NCI-H69 (cell line): ENCODE measurements at regions not wholly inside any gene's neighbourhood (a gene's known extent, or its start where the extent isn't known, plus 50 kb on each side); places are given as distances from the start of the nearest gene placed in this dataset.

Experiments used
- DNase-seq: peaks from one replicate; lab custom pipeline; 2025; lab: John Stamatoyannopoulos, UW

DNA sequence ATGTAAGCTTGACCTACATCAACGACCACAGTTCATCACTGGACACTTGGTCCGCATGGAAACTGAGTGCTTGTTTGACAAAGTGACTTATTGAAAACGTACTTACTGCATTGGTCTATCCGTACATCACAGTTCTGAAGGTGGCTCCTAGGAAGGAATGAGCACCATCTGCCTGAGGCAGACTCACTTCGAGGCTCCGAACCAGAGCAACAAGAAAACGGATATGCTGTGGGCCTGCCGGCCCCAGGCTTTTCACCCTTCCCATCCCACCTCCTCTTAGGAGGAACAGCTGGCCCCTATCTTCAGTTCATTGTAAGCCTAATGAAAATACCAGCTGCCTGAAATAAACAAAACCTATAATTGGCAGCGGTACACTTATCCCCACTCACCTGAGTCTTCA, 67.2 kb upstream of the TSLP start:
- DNase-seq, result peak; percentile 83

DNA sequence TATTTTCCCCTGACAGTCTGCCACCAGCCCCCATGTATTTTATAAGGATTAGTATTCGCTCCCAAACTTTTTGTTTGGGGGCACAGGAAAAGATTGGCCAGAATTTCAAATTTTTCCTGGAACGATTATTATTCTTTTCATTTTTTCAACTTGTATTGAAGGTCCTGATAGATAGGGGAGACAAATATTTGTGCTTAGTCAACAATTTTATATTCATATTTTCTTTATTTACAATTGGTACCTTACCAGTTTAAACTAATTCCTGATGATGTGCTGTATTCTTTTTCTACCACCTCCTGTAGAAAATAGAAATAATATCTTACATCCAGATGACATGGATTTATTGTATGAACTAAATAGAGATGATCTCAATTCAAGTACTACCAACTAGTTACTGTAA, 60.7 kb upstream of the TSLP start:
- no peak for DNase-seq

DNA sequence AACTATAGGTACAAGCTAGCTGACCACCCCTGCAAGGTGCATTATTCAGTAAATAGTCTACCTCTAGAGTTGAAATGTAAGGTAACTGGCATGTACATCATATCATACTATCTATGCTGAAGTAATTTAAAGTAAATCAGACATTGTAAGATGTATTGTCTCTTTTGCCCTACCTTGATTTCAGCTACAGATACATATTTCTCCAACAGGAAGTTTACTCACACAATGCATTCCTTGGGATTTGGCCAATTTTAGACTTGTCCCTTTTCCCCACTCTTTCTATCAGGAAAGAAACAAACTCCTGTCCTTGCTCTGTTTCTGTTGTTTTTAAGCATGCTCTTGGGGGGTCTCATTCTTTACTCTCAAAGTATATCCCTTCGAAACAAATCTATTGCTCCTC, 58.5 kb upstream of the TSLP start:
- DNase-seq, result no peak

DNA sequence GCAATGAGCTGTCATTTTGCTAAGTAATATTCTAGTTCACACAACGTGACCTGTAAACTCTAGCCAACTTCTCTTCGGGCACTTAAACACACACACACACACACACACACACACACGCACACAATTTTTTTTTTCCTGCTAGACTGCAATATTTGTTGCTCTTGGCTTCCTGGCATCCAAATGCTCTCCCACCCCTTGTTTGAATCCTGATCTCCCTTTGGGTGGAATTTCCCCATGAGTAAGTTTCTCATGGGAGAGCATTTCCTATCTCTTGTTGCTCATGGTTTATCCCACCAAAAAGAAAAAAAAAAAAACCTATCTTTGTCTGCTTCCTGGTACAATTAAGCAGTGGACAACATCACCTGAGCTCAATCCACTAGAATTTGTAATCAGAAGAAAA, 54.7 kb upstream of the TSLP start:
- no peak for DNase-seq

DNA sequence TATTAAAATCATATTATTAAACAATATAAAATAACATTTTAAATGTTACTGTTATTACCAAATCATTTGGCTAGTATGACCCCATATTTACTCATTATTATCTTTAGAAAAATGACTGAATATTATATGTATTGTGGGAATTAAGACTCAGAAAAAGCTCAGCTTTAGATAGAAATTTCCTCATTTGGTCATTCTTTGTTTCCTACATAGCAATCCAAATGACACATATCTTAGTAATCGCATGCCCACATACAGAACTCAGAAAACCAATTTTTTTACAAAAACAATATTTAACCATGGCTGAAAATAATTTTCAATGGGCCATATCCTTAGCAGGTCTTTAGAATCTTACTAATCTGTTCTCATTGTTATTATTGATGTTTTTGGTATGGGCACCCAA, 53.8 kb upstream of the TSLP start:
- DNase-seq, result no peak
